DOHH2 (cell line): ENCODE measurements at regions not wholly inside any gene's neighbourhood (a gene's known extent, or its start where the extent isn't known, plus 50 kb on each side); places are given as distances from the start of the nearest gene placed in this dataset.

Source experiments
- H3F3A ChIP-seq: fragments of 200-600 bp; sonication (generic), shearing (Covaris generic); 2 replicates; pipeline ENCODE4 v1.6.0; 2016; ENCODE audit warnings: antibody characterized with exemption, mild to moderate bottlenecking; ENCODE audit not compliant: control insufficient read depth, insufficient read depth
- H3K27ac ChIP-seq: fragments of 200-600 bp; sonication (generic); 2 replicates; pipeline ENCODE4 v1.5.1; 2014; ENCODE audit warnings: low read depth, mild to moderate bottlenecking, low read length, moderate library complexity
- H3K27me3 ChIP-seq: fragments of 200-600 bp; sonication (generic); 2 replicates; pipeline ENCODE4 v1.6.1; 2014; ENCODE audit warnings: mild to moderate bottlenecking, low read length, mixed read lengths; ENCODE audit not compliant: control insufficient read depth
- H3K36me3 ChIP-seq: fragments of 200-600 bp; sonication (generic); 2 replicates; pipeline ENCODE4 v1.6.1; 2014; ENCODE audit warnings: mild to moderate bottlenecking, low read length, moderate library complexity, mixed read lengths; ENCODE audit not compliant: control insufficient read depth
- H3K4me1 ChIP-seq: fragments of 200-600 bp; sonication (generic); 2 replicates; pipeline ENCODE4 v1.6.1; 2014; ENCODE audit warnings: mild to moderate bottlenecking, low read length, mixed read lengths; ENCODE audit not compliant: control insufficient read depth
- H3K4me2 ChIP-seq: fragments of 200-600 bp; sonication (generic); 2 replicates; pipeline ENCODE4 v1.6.0; 2014; ENCODE audit warnings: mild to moderate bottlenecking, low read length, moderate library complexity
- H3K4me3 ChIP-seq: fragments of 200-600 bp; sonication (generic); 2 replicates; pipeline ENCODE4 v1.5.1; 2014; ENCODE audit warnings: mild to moderate bottlenecking, low read length, mixed read lengths
- H3K79me2 ChIP-seq: fragments of 200-600 bp; sonication (generic); 2 replicates; pipeline ENCODE4 v1.6.1; 2014; ENCODE audit warnings: mild to moderate bottlenecking, low read length, mixed read lengths; ENCODE audit not compliant: control insufficient read depth
- H3K9me2 ChIP-seq: fragments of 200-600 bp; sonication (generic); replicated peaks from 2 replicates; pipeline ENCODE4 v1.6.1; 2014; ENCODE audit warnings: mild to moderate bottlenecking, low read length, mixed read lengths; ENCODE audit not compliant: control insufficient read depth
- H3K9me3 ChIP-seq: fragments of 200-600 bp; sonication (generic); 2 replicates; pipeline ENCODE4 v1.6.1; 2014; ENCODE audit warnings: antibody characterized with exemption, low read length, mixed read lengths; ENCODE audit not compliant: control insufficient read depth, insufficient read depth
- H4K20me1 ChIP-seq: fragments of 200-600 bp; sonication (generic); 2 replicates; pipeline ENCODE4 v1.6.0; 2014; ENCODE audit warnings: low read depth, mild to moderate bottlenecking, antibody characterized with exemption, low read length, moderate library complexity; ENCODE audit not compliant: control insufficient read depth, insufficient read depth
- EZH2phosphoT487 ChIP-seq: fragments of 200-600 bp; sonication (generic); IDR thresholded peaks from 2 replicates; pipeline ENCODE4 v1.6.1; 2017; ENCODE audit warnings: borderline replicate concordance, mild to moderate bottlenecking, antibody characterized with exemption, low read length, moderate library complexity, mixed read lengths
- TF ChIP-seq, protein P1 (sequence below): fragments of 200-600 bp; sonication (generic); IDR thresholded peaks from one replicate; pipeline ENCODE4 v1.5.1; 2014; ENCODE audit warnings: antibody characterized with exemption, mild to moderate bottlenecking, low read depth, low read length; ENCODE audit not compliant: poor library complexity, severe bottlenecking

DNA sequence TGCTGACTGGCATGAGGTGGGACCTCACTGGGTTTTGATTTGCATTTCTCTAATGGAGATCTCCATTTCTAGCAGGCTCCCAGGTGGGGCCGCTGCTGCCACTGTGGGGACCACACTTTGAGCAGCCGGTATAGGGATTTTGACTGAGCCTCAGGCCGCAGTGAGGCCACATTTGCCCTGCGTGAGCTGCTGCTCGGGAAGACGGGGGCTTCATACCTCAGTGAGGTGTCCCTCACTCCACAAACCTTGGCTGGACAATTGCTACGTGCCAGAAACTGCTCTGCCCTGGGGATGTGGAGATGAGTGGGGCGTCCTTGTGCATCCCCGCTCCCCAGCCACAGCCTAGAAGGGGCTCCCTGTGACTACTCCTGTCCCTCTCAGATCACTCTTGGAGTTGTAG lies 134.3 kb downstream of the ANKRD60 start:
- Histone ChIP-seq H3K4me2 (no peak overlapping the region), H3K4me1 (no peaks in the 10 kb centered on the region), H3K4me3 (no peak overlapping the region), H3K9me3 (no peaks in the 10 kb centered on the region), H3K27me3 (peaks cover 8% of the 10 kb centered on the region), H3K79me2 (no peaks in the 10 kb centered on the region), H3K27ac (no peak overlapping the region), H4K20me1 (no peaks in the 10 kb centered on the region), H3F3A (no peaks in the 10 kb centered on the region), H3K36me3 (no peaks in the 10 kb centered on the region), H3K9me2 (no peaks in the 10 kb centered on the region)
- TF ChIP-seq, protein P1, sequence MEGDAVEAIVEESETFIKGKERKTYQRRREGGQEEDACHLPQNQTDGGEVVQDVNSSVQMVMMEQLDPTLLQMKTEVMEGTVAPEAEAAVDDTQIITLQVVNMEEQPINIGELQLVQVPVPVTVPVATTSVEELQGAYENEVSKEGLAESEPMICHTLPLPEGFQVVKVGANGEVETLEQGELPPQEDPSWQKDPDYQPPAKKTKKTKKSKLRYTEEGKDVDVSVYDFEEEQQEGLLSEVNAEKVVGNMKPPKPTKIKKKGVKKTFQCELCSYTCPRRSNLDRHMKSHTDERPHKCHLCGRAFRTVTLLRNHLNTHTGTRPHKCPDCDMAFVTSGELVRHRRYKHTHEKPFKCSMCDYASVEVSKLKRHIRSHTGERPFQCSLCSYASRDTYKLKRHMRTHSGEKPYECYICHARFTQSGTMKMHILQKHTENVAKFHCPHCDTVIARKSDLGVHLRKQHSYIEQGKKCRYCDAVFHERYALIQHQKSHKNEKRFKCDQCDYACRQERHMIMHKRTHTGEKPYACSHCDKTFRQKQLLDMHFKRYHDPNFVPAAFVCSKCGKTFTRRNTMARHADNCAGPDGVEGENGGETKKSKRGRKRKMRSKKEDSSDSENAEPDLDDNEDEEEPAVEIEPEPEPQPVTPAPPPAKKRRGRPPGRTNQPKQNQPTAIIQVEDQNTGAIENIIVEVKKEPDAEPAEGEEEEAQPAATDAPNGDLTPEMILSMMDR: no peak
- no peak for TF ChIP-seq EZH2phosphoT487

- no peaks in the 10 kb centered on the region for H3K79me2 ChIP-seq
- no peaks in the 10 kb centered on the region for H3K4me1 ChIP-seq
- H3K4me3 ChIP-seq: no peak overlapping the region
- H3K4me2 ChIP-seq: no peak overlapping the region
- H3K27ac ChIP-seq: no peak overlapping the region
- H3K9me2 ChIP-seq: no peaks in the 10 kb centered on the region
- H3F3A ChIP-seq: no peaks in the 10 kb centered on the region
- TF ChIP-seq, protein P1: no peak
- no peaks in the 10 kb centered on the region for H3K36me3 ChIP-seq
- no peaks in the 10 kb centered on the region for H4K20me1 ChIP-seq
- peaks cover 8% of the 10 kb centered on the region for H3K27me3 ChIP-seq
- H3K9me3 ChIP-seq: no peaks in the 10 kb centered on the region
Measured at GRCh38 chr20:58092871-58093270, 135.6 kb downstream of the ANKRD60 start.

DNA sequence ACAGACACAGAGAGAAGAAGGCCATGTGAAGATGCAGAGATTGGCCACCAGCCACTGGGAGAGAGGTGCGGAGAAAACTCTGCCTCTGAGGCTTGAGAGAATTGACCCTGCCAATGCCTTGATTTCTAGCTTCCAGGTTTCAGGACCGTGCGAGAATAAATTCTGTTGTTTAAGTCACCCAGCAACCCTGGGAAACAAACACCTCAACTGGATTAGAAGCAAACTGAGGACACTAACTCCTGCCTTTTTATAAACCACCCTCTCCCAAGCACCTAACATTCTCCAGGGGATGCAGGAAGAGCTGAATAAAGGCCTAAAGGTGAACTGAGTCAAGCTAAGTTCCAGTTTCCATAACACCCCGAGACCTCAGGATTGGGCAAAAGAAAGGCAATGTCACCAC lies 136.1 kb downstream of the ANKRD60 start:
- Histone ChIP-seq H3K4me3 (no peak overlapping the region), H4K20me1 (no peaks in the 10 kb centered on the region)

More for the DNA sequence above, 136.1 kb downstream of the ANKRD60 start:
- H3K4me1 ChIP-seq: no peaks in the 10 kb centered on the region
- no peaks in the 10 kb centered on the region for H3K9me3 ChIP-seq
- H3K4me2 ChIP-seq: no peak overlapping the region
- TF ChIP-seq, protein P1: no peak
- no peak for TF ChIP-seq EZH2phosphoT487
- peaks cover 8% of the 10 kb centered on the region for H3K27me3 ChIP-seq
- H3K36me3 ChIP-seq: no peaks in the 10 kb centered on the region
- H3K27ac ChIP-seq: no peak overlapping the region
- no peaks in the 10 kb centered on the region for H3K9me2 ChIP-seq
- no peaks in the 10 kb centered on the region for H3K79me2 ChIP-seq
- no peaks in the 10 kb centered on the region for H3F3A ChIP-seq
